Lung (tissue), 11 donors: ENCODE measurements at regions not wholly inside any gene's neighbourhood (a gene's known extent, or its start where the extent isn't known, plus 50 kb on each side); places are given as distances from the start of the nearest gene placed in this dataset.

Experiments used
- ATAC-seq: fragments of 200-7000 bp; cut with Tn5 transposase; one replicate; pipeline ENCODE4 v1.9.1; 2020; ENCODE audit warnings: moderate number of reproducible peaks; ENCODE audit not compliant: insufficient read depth, low FRiP score
- DNase-seq, 3 donors: peaks; one replicate each; pipeline ENCODE4 v3.0.0-alpha.2; 2013 to 2017
- H3K27ac ChIP-seq, 2 donors: one replicate each; pipeline ENCODE4 v1.5.1; 2013; ENCODE audit warnings: mild to moderate bottlenecking in 2 of 2, moderate library complexity in 2 of 2, control low read depth in 1 of 2, inconsistent platforms in 1 of 2, low read depth in 1 of 2, low read length in 1 of 2
- H3K27me3 ChIP-seq, 3 donors: one replicate each; pipeline ENCODE4 v1.5.1; 2013; ENCODE audit warnings: low read length in 2 of 3; ENCODE audit not compliant: control insufficient read depth in 3 of 3, insufficient read depth in 3 of 3
- H3K36me3 ChIP-seq, 4 donors: one replicate each; pipeline ENCODE4 v1.5.1; 2013; ENCODE audit warnings: low read length in 4 of 4, mild to moderate bottlenecking in 1 of 4, moderate library complexity in 1 of 4; ENCODE audit not compliant: control insufficient read depth in 4 of 4, insufficient read depth in 4 of 4
- H3K4me1 ChIP-seq, 5 donors: one replicate each; pipeline ENCODE4 v1.5.1; 2013; ENCODE audit warnings: low read length in 5 of 5, mild to moderate bottlenecking in 2 of 5, moderate library complexity in 1 of 5; ENCODE audit not compliant: control insufficient read depth in 5 of 5, insufficient read depth in 5 of 5
- H3K4me3 ChIP-seq: one replicate; pipeline ENCODE4 v1.5.1; 2013; ENCODE audit warnings: mild to moderate bottlenecking, control low read depth, moderate library complexity
- H3K9ac ChIP-seq, 2 donors: one replicate each; pipeline ENCODE4 v1.5.1; 2013; ENCODE audit warnings: low read length in 2 of 2, control low read depth in 1 of 2; ENCODE audit not compliant: insufficient read depth in 1 of 2
- H3K9me3 ChIP-seq, 4 donors: one replicate each; pipeline ENCODE4 v1.5.1; 2013; ENCODE audit warnings: low read length in 3 of 4, mild to moderate bottlenecking in 1 of 4, moderate library complexity in 1 of 4; ENCODE audit not compliant: control insufficient read depth in 4 of 4, insufficient read depth in 3 of 4
- CTCF ChIP-seq: IDR thresholded peaks from 2 replicates; pipeline ENCODE4 v1.5.1; 2012; ENCODE audit warnings: mild to moderate bottlenecking; ENCODE audit errors: control extremely low read depth, extremely low read depth
- WGBS, 2 donors: extraction: QIAGEN DNeasy Blood & Tissue Kit; methylation state at CpG; one replicate each; pipeline ENCODE4 v1.1.7; 2013; 5-methylcytosine and 5-hydroxymethylcytosine counted together
- donor health status: control.
- donor health status: control.
- donor health status: Bipolar disorder and iron deficiency.
- donor health status: healthy.
- donor health status: DM: yes; HTN: yes; CAD: no.

- Histone ChIP-seq H3K27me3 (no peaks in the 10 kb centered on the region), H3K4me3 (no peak overlapping the region), H3K4me1 (peaks cover 0 to 14% (median 4%) of the 10 kb centered on the region in 5 donors), H3K9ac (no peak overlapping the region), H3K9me3 (no peaks in the 10 kb centered on the region), H3K36me3 (no peaks in the 10 kb centered on the region), H3K27ac (peak overlapping the region in 1 of 2 donors; percentile 53)
- TF ChIP-seq CTCF = no peak
- 92 to 95% methylated on average over 3 of the region's 3 CpGs for WGBS, 2 donors
- no peak for DNase-seq
- ATAC-seq = no peak
These were observed 239.7 kb upstream of the PGRMC2 start for GRCh38 chr4:128527351-128527750.

- H3K4me3 ChIP-seq = no peak overlapping the region
- no peak overlapping the region for H3K9ac ChIP-seq
- H3K36me3 ChIP-seq = no peaks in the 10 kb centered on the region
- peaks cover 0 to 14% (median 4%) of the 10 kb centered on the region in 5 donors for H3K4me1 ChIP-seq
- H3K27me3 ChIP-seq = no peaks in the 10 kb centered on the region
- H3K9me3 ChIP-seq = no peaks in the 10 kb centered on the region
- H3K27ac ChIP-seq = peak overlapping the region in 1 of 2 donors; percentile 39
- no peak for ATAC-seq
- TF ChIP-seq CTCF = no peak
- peak in 2 of 3 donors; percentile 33 to 52 for DNase-seq
- WGBS, 2 donors = 49 to 51% methylated on average over 1 of the region's 1 CpG
These were observed 238.5 kb upstream of the PGRMC2 start for GRCh38 chr4:128525992-128526630.

- no peak for DNase-seq
- Histone ChIP-seq H3K9me3 (no peaks in the 10 kb centered on the region), H3K4me1 (peaks cover 0 to 14% (median 6%) of the 10 kb centered on the region in 5 donors), H3K4me3 (no peak overlapping the region), H3K27ac (peak overlapping the region in 1 of 2 donors; percentile 34), H3K27me3 (no peaks in the 10 kb centered on the region), H3K9ac (no peak overlapping the region), H3K36me3 (no peaks in the 10 kb centered on the region)
- WGBS, 2 donors = 64 to 70% methylated on average over 5 of the region's 5 CpGs
- no peak for ATAC-seq
- no peak for TF ChIP-seq CTCF
These were observed 237.8 kb upstream of the PGRMC2 start for GRCh38 chr4:128525387-128525786.

DNA sequence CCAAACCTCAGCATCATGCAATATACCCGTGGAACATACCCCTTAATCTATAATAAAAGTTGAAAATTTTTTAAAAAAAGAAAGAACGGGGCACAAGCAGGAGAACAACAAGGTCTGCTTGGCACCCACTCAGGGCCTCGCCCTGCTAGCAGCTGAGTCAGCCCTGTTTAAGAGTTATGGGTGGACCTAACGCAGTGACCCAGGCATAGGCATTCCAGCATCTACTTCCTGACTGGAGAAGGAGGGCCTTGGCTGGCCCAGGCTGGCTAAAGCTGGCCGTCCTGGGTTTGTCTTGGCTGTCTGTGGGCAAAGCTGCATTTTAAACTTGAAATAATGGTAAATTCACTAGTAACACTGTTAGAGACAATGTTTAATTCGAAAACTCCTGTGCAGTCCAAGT is 236.7 kb upstream of the PGRMC2 start:
- DNase-seq = no peak
- WGBS, 2 donors = 69 to 85% methylated on average over 6 of the region's 6 CpGs
- Histone ChIP-seq H3K27me3 (no peaks in the 10 kb centered on the region), H3K9me3 (no peaks in the 10 kb centered on the region), H3K36me3 (no peaks in the 10 kb centered on the region), H3K9ac (no peak overlapping the region), H3K27ac (peak overlapping the region in 1 of 2 donors; percentile 39), H3K4me1 (peaks cover 2 to 14% (median 6%) of the 10 kb centered on the region in 5 donors), H3K4me3 (no peak overlapping the region)
- TF ChIP-seq CTCF = no peak
- ATAC-seq = no peak
